Stimulated activated naive CD4-positive, alpha-beta T cell (primary cell): ENCODE measurements at regions not wholly inside any gene's neighbourhood (a gene's known extent, or its start where the extent isn't known, plus 50 kb on each side); places are given as distances from the start of the nearest gene placed in this dataset.
"Not testable (repeated sequence)": the region's sequence is repeated elsewhere in the genome, so short reads cannot be mapped to it uniquely, and the experiment has no call there.

Experiments used
- DNase-seq, 6 experiments: peaks; one replicate each; lab custom pipeline; 2025; lab: John Stamatoyannopoulos, UW

- no peak for DNase-seq
Observed at GRCh38 chr3:159657629-159658028, 331.0 kb upstream of the IL12A start.

GRCh38 chr3:159660326-159660725 is 328.3 kb upstream of the IL12A start:
- DNase-seq: no peak

- DNase-seq: no peak
Observed at GRCh38 chr3:159660901-159661300, 327.7 kb upstream of the IL12A start.

GRCh38 chr3:159662549-159662948 is 326.1 kb upstream of the IL12A start:
- DNase-seq: no peak

- no peak for DNase-seq
Observed at GRCh38 chr3:159664006-159664405, 324.6 kb upstream of the IL12A start.

GRCh38 chr3:159664653-159665052 is 324.0 kb upstream of the IL12A start:
- no peak for DNase-seq

GRCh38 chr3:159667261-159667660 is 321.4 kb upstream of the IL12A start:
- DNase-seq: no peak

GRCh38 chr3:159668461-159668860 is 320.2 kb upstream of the IL12A start:
- DNase-seq: no peak

GRCh38 chr3:159668990-159669476 is 319.6 kb upstream of the IL12A start:
- no peak for DNase-seq

GRCh38 chr3:159669766-159670165 is 318.9 kb upstream of the IL12A start:
- DNase-seq: no peak

GRCh38 chr3:159672728-159673688 is 315.6 kb upstream of the IL12A start:
- DNase-seq: no peak

GRCh38 chr3:159674583-159674982 is 314.1 kb upstream of the IL12A start:
- no peak for DNase-seq

GRCh38 chr3:159675285-159675684 is 313.4 kb upstream of the IL12A start:
- no peak for DNase-seq

- DNase-seq: no peak
Observed at GRCh38 chr3:159679900-159680299, 308.7 kb upstream of the IL12A start.

- DNase-seq: not testable (repeated sequence)
Observed at GRCh38 chr3:159681717-159682116, 306.9 kb upstream of the IL12A start.

GRCh38 chr3:159685801-159686200 is 302.8 kb upstream of the IL12A start:
- DNase-seq: no peak

- no peak for DNase-seq
Observed at GRCh38 chr3:159693226-159693625, 295.4 kb upstream of the IL12A start.

GRCh38 chr3:159711560-159712333 is 276.9 kb upstream of the IL12A start:
- no peak for DNase-seq

- DNase-seq: no peak
Observed at GRCh38 chr3:159721324-159721723, 267.3 kb upstream of the IL12A start.

GRCh38 chr3:159723295-159723694 is 265.3 kb upstream of the IL12A start:
- DNase-seq: no peak

GRCh38 chr3:159724627-159725026 is 264.0 kb upstream of the IL12A start:
- DNase-seq: no peak

- DNase-seq: no peak
Observed at GRCh38 chr3:159726231-159726964, 262.2 kb upstream of the IL12A start.
